ENCODE measurements at regions not wholly inside any gene's neighbourhood (a gene's known extent, or its start where the extent isn't known, plus 50 kb on each side); places are given as distances from the start of the nearest gene placed in this dataset.

DNA sequence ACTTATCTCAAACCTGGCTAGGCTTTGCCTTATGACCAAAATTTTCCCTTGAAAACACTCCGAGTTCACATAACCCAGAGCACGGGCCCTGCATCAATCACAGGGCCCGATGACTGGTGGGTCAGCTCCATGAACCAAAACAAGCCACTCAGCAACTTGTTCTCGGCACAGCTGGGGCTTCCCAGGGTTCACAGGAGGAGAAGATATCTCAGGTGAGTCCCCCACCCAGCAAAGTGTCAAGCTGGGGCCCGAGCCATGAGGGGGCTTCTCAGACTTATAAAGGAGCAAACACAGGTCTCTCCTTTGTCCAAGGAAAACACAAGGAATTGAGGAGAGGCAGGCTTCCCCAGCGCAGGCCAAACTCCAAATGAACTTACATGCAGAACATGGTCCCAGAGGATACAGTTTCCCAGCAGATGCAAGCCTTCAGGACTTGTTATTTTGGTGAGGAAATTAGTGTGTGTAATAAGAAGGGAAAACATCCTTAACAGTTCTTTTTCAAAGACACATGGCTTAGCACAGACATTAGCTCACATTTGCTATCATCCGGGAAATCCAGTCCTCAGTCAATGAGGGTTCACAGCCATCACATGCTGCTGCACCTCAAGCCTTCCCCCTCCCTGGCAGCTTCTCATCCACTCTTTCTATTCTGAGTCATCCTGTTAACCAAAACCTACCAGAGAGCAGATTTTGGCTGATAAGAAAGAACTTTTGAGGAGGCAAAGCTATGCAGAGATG lies 98.1 kb upstream of the NFIA start:
- TF ChIP-seq, protein P1, sequence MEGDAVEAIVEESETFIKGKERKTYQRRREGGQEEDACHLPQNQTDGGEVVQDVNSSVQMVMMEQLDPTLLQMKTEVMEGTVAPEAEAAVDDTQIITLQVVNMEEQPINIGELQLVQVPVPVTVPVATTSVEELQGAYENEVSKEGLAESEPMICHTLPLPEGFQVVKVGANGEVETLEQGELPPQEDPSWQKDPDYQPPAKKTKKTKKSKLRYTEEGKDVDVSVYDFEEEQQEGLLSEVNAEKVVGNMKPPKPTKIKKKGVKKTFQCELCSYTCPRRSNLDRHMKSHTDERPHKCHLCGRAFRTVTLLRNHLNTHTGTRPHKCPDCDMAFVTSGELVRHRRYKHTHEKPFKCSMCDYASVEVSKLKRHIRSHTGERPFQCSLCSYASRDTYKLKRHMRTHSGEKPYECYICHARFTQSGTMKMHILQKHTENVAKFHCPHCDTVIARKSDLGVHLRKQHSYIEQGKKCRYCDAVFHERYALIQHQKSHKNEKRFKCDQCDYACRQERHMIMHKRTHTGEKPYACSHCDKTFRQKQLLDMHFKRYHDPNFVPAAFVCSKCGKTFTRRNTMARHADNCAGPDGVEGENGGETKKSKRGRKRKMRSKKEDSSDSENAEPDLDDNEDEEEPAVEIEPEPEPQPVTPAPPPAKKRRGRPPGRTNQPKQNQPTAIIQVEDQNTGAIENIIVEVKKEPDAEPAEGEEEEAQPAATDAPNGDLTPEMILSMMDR (IDR thresholded peaks at IDR 0.05): no peak
- TF ChIP-seq POLR2A (IDR thresholded peaks at IDR 0.05): no peak

Measured in lower leg skin (tissue), 3 donors.